ENCODE measurements at regions not wholly inside any gene's neighbourhood (a gene's known extent, or its start where the extent isn't known, plus 50 kb on each side); places are given as distances from the start of the nearest gene placed in this dataset.
"Not testable (repeated sequence)": the region's sequence is repeated elsewhere in the genome, so short reads cannot be mapped to it uniquely, and the experiment has no call there.

GRCh38 chr20:1845163-1845523 is 50.1 kb upstream of the SIRPA start:
- DNase-seq: no peak

GRCh38 chr20:1844325-1845162 is 50.7 kb upstream of the SIRPA start:
- DNase-seq: peak; percentile 60

- DNase-seq: no peak
Measured at GRCh38 chr20:1842281-1842680, 52.9 kb upstream of the SIRPA start.

GRCh38 chr20:1841554-1842140 is 53.6 kb upstream of the SIRPA start:
- DNase-seq: no peak

- no peak for DNase-seq
Measured at GRCh38 chr20:1840817-1841553, 54.2 kb upstream of the SIRPA start.

- not testable (repeated sequence) for DNase-seq
Measured at GRCh38 chr20:1839376-1840317, 55.6 kb upstream of the SIRPA start.

- no peak for DNase-seq
Measured at GRCh38 chr20:1838556-1839279, 56.5 kb upstream of the SIRPA start.

GRCh38 chr20:1835186-1836035 is 59.8 kb upstream of the SIRPA start:
- DNase-seq: no peak

GRCh38 chr20:1833728-1834726 is 61.2 kb upstream of the SIRPA start:
- DNase-seq: no peak

GRCh38 chr20:1833216-1833615 is 62.0 kb upstream of the SIRPA start:
- no peak for DNase-seq

GRCh38 chr20:1832634-1833033 is 62.6 kb upstream of the SIRPA start:
- DNase-seq: no peak

- DNase-seq: no peak
Measured at GRCh38 chr20:1831606-1832005, 63.6 kb upstream of the SIRPA start.

- DNase-seq: no peak
Measured at GRCh38 chr20:1831096-1831495, 64.1 kb upstream of the SIRPA start.

GRCh38 chr20:1830240-1830639 is 65.0 kb upstream of the SIRPA start:
- DNase-seq: no peak

GRCh38 chr20:1829531-1829930 is 65.7 kb upstream of the SIRPA start:
- DNase-seq: no peak

- DNase-seq: no peak
Measured at GRCh38 chr20:1828786-1829131, 66.4 kb upstream of the SIRPA start.

- no peak for DNase-seq
Measured at GRCh38 chr20:1827974-1828785, 67.0 kb upstream of the SIRPA start.

GRCh38 chr20:1827510-1827973 is 67.7 kb upstream of the SIRPA start:
- DNase-seq: no peak

GRCh38 chr20:1825938-1826445 is 69.2 kb upstream of the SIRPA start:
- no peak for DNase-seq

Measured in stimulated activated CD4-positive, alpha-beta T cell treated with anti-CD3 and anti-CD28 coated beads, Interleukin-15, amount 100 ng/mL, for 24 hours (primary cell).